Keratinocyte (primary cell): ENCODE measurements at regions not wholly inside any gene's neighbourhood (a gene's known extent, or its start where the extent isn't known, plus 50 kb on each side); places are given as distances from the start of the nearest gene placed in this dataset.

ENCODE experiments used
- DNase-seq: peaks from one replicate; pipeline ENCODE4 v3.0.0-alpha.2; 2011; ENCODE audit warnings: low read depth, missing footprints, low spot score
- FAIRE-seq: peaks from 2 replicates; lab custom pipeline; 2011; peaks lifted over from hg19 to GRCh38; lab: Jason Lieb, UNC
- H2AFZ ChIP-seq: 2 replicates; pipeline ENCODE4 v1.6.0; 2012; ENCODE audit warnings: low read length, control low read depth, inconsistent platforms; ENCODE audit not compliant: control insufficient read depth
- H3K27ac ChIP-seq: 2 replicates; pipeline ENCODE4 v1.5.1; 2011; ENCODE audit warnings: low read length; ENCODE audit not compliant: control insufficient read depth, insufficient read depth
- H3K27me3 ChIP-seq: 3 replicates; pipeline ENCODE4 v1.6.0; 2011; ENCODE audit warnings: low read length; ENCODE audit not compliant: control insufficient read depth, insufficient read depth; ENCODE audit errors: extremely low read depth
- H3K36me3 ChIP-seq, 2 experiments: 2 replicates in 1 of 2; 3 replicates in 1 of 2; pipeline ENCODE4 v1.5.1; 2011; ENCODE audit warnings: low read length in 2 of 2, mild to moderate bottlenecking in 1 of 2; ENCODE audit not compliant: control insufficient read depth in 2 of 2, insufficient read depth in 2 of 2; ENCODE audit errors: extremely low read depth in 1 of 2
- H3K4me1 ChIP-seq: 3 replicates; pipeline ENCODE4 v1.5.1; 2011; ENCODE audit warnings: low read length; ENCODE audit not compliant: control insufficient read depth, insufficient read depth; ENCODE audit errors: extremely low read depth
- H3K4me2 ChIP-seq: 3 replicates; pipeline ENCODE4 v1.6.0; 2011; ENCODE audit warnings: low read depth, low read length; ENCODE audit not compliant: control insufficient read depth, insufficient read depth; ENCODE audit errors: extremely low read depth
- H3K4me3 ChIP-seq, 3 experiments: fragments of 200-600 bp in 1 of 3; sonication (generic) in 1 of 3; 2 replicates in 2 of 3; 3 replicates in 1 of 3; pipeline ENCODE4 v1.5.1; 2011 to 2016; ENCODE audit warnings: low read length in 3 of 3, mild to moderate bottlenecking in 3 of 3, control low read depth in 2 of 3, inconsistent platforms in 1 of 3, low read depth in 1 of 3, mixed read lengths in 1 of 3, mixed run types in 1 of 3, moderate library complexity in 1 of 3; ENCODE audit not compliant: control insufficient read depth in 2 of 3, insufficient read depth in 2 of 3; ENCODE audit errors: extremely low read depth in 1 of 3
- H3K79me2 ChIP-seq: 2 replicates; pipeline ENCODE4 v1.6.0; 2012; ENCODE audit warnings: low read length; ENCODE audit not compliant: control insufficient read depth, insufficient read depth
- H3K9ac ChIP-seq: 3 replicates; pipeline ENCODE4 v1.6.0; 2011; ENCODE audit warnings: low read length; ENCODE audit not compliant: control insufficient read depth, insufficient read depth; ENCODE audit errors: extremely low read depth
- H3K9me1 ChIP-seq: 3 replicates; pipeline ENCODE4 v1.6.0; 2011; ENCODE audit warnings: low read length; ENCODE audit not compliant: control insufficient read depth, insufficient read depth; ENCODE audit errors: extremely low read depth
- H3K9me3 ChIP-seq: 2 replicates; pipeline ENCODE4 v1.5.1; 2012; ENCODE audit warnings: low read depth, low read length; ENCODE audit not compliant: control insufficient read depth
- H4K20me1 ChIP-seq: 3 replicates; pipeline ENCODE4 v1.6.0; 2011; ENCODE audit warnings: low read length; ENCODE audit not compliant: control insufficient read depth, insufficient read depth; ENCODE audit errors: extremely low read depth
- EZH2 ChIP-seq: IDR thresholded peaks from one replicate; pipeline ENCODE4 v1.6.1; 2012; ENCODE audit warnings: inconsistent platforms, mild to moderate bottlenecking, low read length, moderate library complexity
- dilution Hi-C: fragments of 300-500 bp; cut with MboI; formaldehyde crosslinking; loops from one replicate; pipeline ENCODE4 v1.7.0; 2020; ENCODE audit warnings: low sequenced_read_pairs; ENCODE audit not compliant: extremely low pct_ligation_motif_present
- TF ChIP-seq, protein P1 (sequence below), 3 experiments: IDR thresholded peaks in 1 of 3; conservative IDR thresholded peaks in 1 of 3; optimal IDR thresholded peaks in 1 of 3; 2 replicates in 2 of 3; 3 replicates in 1 of 3; pipeline versions ENCODE3 to v1.5.1; 2011; ENCODE audit warnings: low read length in 3 of 3, mild to moderate bottlenecking in 3 of 3, moderate library complexity in 2 of 3, control low read depth in 1 of 3, inconsistent platforms in 1 of 3; ENCODE audit not compliant: insufficient read depth in 2 of 3; ENCODE audit errors: extremely low read depth in 1 of 3

DNA sequence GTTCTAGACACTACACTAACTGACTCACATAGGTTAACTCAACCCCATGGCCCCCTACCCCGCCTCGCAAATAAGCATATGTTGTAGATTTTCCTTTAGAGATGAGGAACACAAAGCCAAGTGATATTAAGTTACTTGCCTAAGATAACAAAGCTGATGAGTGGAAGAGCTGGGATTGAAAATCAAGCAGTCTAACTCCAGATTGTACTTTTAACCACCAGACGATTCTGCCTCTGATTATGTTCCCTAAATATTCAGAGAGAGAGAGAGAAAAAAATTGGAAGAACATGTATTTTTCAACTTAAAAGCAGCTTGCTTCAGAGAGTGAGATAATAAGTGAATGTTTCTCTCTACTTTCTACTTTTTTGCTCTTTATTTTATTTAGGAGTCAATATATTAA is 66.9 kb upstream of the THBS1 start:
- TF ChIP-seq, protein P1, sequence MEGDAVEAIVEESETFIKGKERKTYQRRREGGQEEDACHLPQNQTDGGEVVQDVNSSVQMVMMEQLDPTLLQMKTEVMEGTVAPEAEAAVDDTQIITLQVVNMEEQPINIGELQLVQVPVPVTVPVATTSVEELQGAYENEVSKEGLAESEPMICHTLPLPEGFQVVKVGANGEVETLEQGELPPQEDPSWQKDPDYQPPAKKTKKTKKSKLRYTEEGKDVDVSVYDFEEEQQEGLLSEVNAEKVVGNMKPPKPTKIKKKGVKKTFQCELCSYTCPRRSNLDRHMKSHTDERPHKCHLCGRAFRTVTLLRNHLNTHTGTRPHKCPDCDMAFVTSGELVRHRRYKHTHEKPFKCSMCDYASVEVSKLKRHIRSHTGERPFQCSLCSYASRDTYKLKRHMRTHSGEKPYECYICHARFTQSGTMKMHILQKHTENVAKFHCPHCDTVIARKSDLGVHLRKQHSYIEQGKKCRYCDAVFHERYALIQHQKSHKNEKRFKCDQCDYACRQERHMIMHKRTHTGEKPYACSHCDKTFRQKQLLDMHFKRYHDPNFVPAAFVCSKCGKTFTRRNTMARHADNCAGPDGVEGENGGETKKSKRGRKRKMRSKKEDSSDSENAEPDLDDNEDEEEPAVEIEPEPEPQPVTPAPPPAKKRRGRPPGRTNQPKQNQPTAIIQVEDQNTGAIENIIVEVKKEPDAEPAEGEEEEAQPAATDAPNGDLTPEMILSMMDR (optimal IDR thresholded peaks at IDR 0.05 in 1 of 3, IDR thresholded peaks at IDR 0.05 in 1 of 3, conservative IDR thresholded peaks at IDR 0.05 in 1 of 3; ENCODE audit: extremely low read depth in 1 of 3, insufficient read depth in 2 of 3, low read length in 3 of 3): no peak
- no peak for TF ChIP-seq EZH2
- dilution Hi-C loops: no loop called here
- H3K4me1 ChIP-seq: no peaks in the 10 kb centered on the region
- no peak overlapping the region for H2AFZ ChIP-seq
- DNase-seq (no peak), FAIRE-seq (no peak)
- no peak overlapping the region for H3K9ac ChIP-seq
- no peaks in the 10 kb centered on the region for H3K9me1 ChIP-seq
- H3K27me3 ChIP-seq: no peaks in the 10 kb centered on the region
- no peak overlapping the region for H3K27ac ChIP-seq
- no peaks in the 10 kb centered on the region for H4K20me1 ChIP-seq
- H3K36me3 ChIP-seq: no peaks in the 10 kb centered on the region
- no peaks in the 10 kb centered on the region for H3K79me2 ChIP-seq
- H3K4me3 ChIP-seq: no peak overlapping the region
- no peak overlapping the region for H3K4me2 ChIP-seq
- no peaks in the 10 kb centered on the region for H3K9me3 ChIP-seq

DNA sequence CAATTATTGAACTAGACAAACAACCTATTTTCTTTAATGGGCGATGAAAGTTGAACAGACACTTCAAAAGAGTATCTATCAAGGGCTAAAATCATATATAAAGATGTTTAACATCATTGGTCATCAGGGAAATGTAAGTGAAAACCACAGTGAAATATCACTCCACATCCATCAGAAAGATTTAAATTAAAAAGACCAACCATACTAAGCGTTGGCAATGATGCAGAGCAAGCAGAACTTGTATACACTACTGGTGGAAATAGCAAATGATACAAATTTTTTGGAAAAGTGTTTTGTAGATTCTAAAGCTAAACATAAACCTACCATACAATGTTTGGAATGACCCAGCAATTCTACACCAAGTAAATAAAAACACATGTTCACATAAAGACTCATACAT is 65.9 kb upstream of the THBS1 start:
- no peaks in the 10 kb centered on the region for H3K79me2 ChIP-seq
- H3K9me1 ChIP-seq: no peaks in the 10 kb centered on the region
- H4K20me1 ChIP-seq: no peaks in the 10 kb centered on the region
- DNase-seq: no peak
- dilution Hi-C loops: no loop called here
- no peaks in the 10 kb centered on the region for H3K27me3 ChIP-seq
- H3K4me1 ChIP-seq: no peaks in the 10 kb centered on the region
- no peaks in the 10 kb centered on the region for H3K36me3 ChIP-seq
- H3K9ac ChIP-seq: no peak overlapping the region
- TF ChIP-seq EZH2: no peak
- TF ChIP-seq, protein P1 (optimal IDR thresholded peaks at IDR 0.05 in 1 of 3, IDR thresholded peaks at IDR 0.05 in 1 of 3, conservative IDR thresholded peaks at IDR 0.05 in 1 of 3; ENCODE audit: extremely low read depth in 1 of 3, insufficient read depth in 2 of 3, low read length in 3 of 3): no peak
- H3K9me3 ChIP-seq: no peaks in the 10 kb centered on the region
- H3K27ac ChIP-seq: no peak overlapping the region
- H3K4me3 ChIP-seq: no peak overlapping the region
- H2AFZ ChIP-seq: no peak overlapping the region
- no peak for FAIRE-seq
- no peak overlapping the region for H3K4me2 ChIP-seq
